GM19324 (cell line): ENCODE measurements at regions not wholly inside any gene's neighbourhood (a gene's known extent, or its start where the extent isn't known, plus 50 kb on each side); places are given as distances from the start of the nearest gene placed in this dataset.

Source experiments
- ATAC-seq: cut with Tn5 transposase; IDR thresholded peaks from one replicate; pipeline ENCODE4 v1.9.1; 2021; ENCODE audit warnings: mild to moderate bottlenecking, moderate library complexity; ENCODE audit not compliant: unreplicated experiment, low FRiP score

- ATAC-seq = no peak
Observed at GRCh38 chr4:89604951-89605350, 232.0 kb downstream of the SNCA start.

GRCh38 chr4:89599026-89599425 lies 237.9 kb downstream of the SNCA start:
- ATAC-seq = no peak

GRCh38 chr4:89598602-89599001 lies 238.4 kb downstream of the SNCA start:
- no peak for ATAC-seq

GRCh38 chr4:89595125-89595789 lies 241.7 kb downstream of the SNCA start:
- no peak for ATAC-seq

- no peak for ATAC-seq
Observed at GRCh38 chr4:89590128-89590527, 246.8 kb downstream of the SNCA start.

GRCh38 chr4:89588421-89588820 lies 248.5 kb downstream of the SNCA start:
- no peak for ATAC-seq

- no peak for ATAC-seq
Observed at GRCh38 chr4:89587364-89587763, 249.6 kb downstream of the SNCA start.

- no peak for ATAC-seq
Observed at GRCh38 chr4:89586864-89587263, 250.1 kb downstream of the SNCA start.

GRCh38 chr4:89586318-89586717 lies 250.6 kb downstream of the SNCA start:
- no peak for ATAC-seq

GRCh38 chr4:89582756-89583505 lies 254.0 kb downstream of the SNCA start:
- no peak for ATAC-seq

- no peak for ATAC-seq
Observed at GRCh38 chr4:89579771-89580170, 257.2 kb downstream of the SNCA start.

GRCh38 chr4:89576246-89576645 lies 260.7 kb downstream of the SNCA start:
- ATAC-seq = no peak

GRCh38 chr4:89575840-89576239 lies 261.1 kb downstream of the SNCA start:
- ATAC-seq = no peak

GRCh38 chr4:89574176-89574575 lies 262.8 kb downstream of the SNCA start:
- no peak for ATAC-seq

- no peak for ATAC-seq
Observed at GRCh38 chr4:89573656-89574055, 263.3 kb downstream of the SNCA start.

GRCh38 chr4:89572224-89572858 lies 264.6 kb downstream of the SNCA start:
- ATAC-seq = no peak

- no peak for ATAC-seq
Observed at GRCh38 chr4:89570931-89571330, 263.3 kb upstream of the GPRIN3 start.

- no peak for ATAC-seq
Observed at GRCh38 chr4:89567936-89568335, 260.3 kb upstream of the GPRIN3 start.

GRCh38 chr4:89563431-89563830 lies 255.8 kb upstream of the GPRIN3 start:
- no peak for ATAC-seq

- ATAC-seq = no peak
Observed at GRCh38 chr4:89562746-89563145, 255.1 kb upstream of the GPRIN3 start.

- ATAC-seq = no peak
Observed at GRCh38 chr4:89561048-89561447, 253.4 kb upstream of the GPRIN3 start.

GRCh38 chr4:89558147-89558546 lies 250.5 kb upstream of the GPRIN3 start:
- no peak for ATAC-seq
